ENCODE measurements at regions not wholly inside any gene's neighbourhood (a gene's known extent, or its start where the extent isn't known, plus 50 kb on each side); places are given as distances from the start of the nearest gene placed in this dataset.

DNA sequence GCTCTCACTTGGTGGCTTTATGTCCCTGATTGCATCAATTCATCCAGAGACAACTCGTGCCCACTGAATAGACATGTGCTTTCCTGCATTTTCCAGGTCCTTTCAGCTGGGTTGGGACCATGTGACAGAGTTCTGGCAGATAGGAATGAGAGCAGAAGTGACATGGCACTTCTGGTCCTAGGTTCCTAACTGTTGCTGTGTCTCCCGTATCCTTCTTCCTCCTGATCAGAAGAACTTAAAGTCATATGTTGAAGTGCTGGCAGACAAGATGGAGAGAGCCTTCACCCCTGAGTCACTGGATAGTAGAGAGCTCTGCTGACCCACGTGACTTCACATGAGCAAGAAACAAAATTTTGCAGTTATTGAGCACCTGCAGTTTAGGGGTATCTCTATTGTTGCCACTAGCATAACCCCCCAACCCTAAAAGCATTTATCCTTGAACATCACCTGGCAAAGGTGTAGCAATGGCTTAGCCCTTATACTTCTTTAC lies 80.0 kb downstream of the NREP start:
- no peak for DNase-seq

DNA sequence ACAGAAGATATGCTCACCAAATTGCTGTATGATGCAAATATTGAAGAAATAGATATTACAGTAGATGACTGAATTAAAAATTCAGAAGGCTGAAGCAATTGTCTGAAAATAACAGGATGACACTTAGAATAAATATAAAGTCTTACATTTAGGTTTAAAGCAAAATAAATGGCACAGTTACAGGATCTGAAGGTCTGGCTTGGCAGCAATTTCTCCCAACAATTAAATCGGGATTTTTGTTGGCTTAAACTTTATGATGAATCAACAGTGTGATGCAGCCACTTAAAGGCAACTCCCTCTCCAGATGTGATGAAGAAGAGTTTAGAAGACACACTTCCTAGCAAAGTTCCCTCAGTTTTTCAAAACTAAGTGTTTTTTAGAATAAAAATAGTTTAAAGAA lies 80.5 kb downstream of the NREP start:
- DNase-seq, result no peak

DNA sequence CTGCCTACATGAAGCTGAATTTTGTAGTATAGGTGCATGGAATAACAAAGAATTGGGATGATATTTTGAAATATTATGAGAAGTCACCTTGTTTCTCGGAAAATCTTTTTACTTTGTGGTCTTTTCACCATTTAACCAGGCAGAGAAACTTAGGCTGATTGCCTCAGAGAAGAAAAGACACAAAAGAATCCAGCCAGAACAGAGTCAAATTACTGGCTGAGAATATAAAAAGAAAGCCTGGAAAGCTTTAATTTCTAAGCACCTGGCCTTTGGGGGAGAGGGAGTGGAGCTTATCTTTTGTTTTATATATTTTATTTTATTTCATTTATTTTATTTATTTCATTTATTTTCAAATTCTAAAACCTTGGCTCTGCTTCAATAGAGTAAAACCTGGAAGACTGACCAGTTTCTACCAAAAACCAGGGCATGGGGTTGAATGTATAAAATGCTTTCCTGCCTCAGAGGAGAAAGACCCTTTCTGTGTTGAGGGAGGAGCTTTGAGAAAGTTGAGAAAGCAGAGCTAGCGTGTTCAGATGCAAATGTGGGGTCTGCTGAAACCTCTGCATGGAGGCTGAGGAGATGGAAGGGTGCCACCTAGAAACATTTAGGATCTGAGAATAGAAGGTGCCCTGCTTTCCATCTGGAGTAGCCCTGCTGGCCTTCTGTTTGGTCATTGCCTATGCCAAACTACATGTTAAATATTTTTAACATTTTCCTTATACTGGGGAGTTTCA lies 81.6 kb downstream of the NREP start:
- DNase-seq, result no peak

DNA sequence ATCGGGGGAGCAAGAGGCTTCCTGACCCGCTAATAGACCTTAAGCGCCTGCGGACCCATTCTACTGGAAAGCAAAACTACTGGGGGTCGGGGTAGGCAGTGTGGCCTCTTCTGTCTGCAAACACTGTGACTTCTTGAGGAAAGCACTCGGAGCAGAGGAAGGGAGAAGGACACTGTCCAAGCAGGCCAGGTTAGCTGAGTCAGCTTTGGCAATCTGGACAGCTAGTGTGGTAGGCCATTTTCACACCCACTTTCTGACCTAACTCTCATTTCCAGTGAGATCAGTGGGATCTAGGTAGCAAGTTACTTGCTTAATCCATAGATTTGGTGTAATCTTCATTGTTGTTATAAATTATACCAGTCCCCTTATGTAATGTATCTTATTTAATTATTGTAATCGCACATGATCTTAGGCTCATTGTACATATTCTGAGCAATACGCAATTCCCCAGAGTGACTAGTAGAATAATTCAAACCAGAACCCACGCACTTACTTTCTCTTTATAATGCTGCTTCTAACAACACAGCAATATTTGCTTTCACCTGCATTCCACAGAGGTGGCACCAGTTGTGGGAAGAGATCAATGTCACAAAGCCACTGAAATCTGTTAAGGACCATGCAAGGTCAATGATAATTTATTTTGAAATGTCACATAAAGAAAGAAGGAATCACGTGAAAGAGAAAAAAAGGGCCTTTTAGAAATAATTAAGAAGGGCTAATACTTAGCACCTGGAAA lies 82.9 kb downstream of the NREP start:
- DNase-seq, result no peak

DNA sequence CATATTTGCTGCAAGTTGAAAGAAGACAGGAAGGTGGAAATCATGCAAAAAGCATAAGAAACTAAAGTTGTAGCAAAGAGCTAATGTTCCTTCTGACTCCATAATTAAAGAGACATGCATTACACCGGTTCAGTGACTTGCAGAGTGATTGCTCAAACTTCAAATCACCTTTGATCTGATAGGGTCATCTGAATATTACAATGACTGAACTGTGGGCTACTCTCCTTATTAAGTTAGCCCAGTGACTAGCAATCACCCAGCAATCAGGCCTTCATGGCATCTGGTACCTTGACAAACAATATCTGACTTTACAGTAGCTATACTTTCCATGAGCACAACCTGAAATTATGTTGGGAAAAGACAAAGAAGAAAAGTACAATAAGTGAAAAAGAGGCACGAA lies 84.9 kb downstream of the NREP start:
- peak; percentile 44 for DNase-seq

DNA sequence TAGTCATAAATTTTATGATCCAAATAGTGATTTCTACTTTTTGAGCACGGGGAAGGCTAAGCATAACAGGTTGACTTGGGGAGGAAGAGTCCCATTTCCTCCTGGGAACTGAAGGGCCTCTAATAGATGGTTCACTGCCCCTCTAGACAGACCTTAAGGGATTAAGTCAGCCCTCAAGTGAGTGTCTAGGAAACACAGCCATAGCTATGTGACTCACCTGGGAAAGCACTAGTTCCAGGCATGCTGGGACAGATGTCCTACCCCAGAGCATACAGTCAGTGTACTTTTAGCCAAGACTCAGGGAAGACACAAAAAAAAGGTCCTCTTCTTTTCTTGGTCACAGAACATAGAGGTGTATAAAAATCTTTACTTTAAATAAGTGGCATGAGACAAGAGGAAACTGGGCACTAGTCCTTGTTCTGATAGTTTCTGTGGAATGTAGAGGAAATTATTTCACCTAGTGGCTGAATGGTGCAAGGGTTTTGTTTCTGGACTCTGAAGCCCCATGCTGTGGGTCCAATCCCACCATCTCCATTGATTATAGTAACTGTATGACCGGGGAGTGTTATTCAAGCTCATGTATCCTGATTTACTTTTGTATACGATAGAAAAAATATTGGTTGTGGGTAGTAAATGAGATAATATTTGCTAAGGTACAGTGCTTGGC lies 86.0 kb downstream of the NREP start:
- peak; percentile 13 for DNase-seq

DNA sequence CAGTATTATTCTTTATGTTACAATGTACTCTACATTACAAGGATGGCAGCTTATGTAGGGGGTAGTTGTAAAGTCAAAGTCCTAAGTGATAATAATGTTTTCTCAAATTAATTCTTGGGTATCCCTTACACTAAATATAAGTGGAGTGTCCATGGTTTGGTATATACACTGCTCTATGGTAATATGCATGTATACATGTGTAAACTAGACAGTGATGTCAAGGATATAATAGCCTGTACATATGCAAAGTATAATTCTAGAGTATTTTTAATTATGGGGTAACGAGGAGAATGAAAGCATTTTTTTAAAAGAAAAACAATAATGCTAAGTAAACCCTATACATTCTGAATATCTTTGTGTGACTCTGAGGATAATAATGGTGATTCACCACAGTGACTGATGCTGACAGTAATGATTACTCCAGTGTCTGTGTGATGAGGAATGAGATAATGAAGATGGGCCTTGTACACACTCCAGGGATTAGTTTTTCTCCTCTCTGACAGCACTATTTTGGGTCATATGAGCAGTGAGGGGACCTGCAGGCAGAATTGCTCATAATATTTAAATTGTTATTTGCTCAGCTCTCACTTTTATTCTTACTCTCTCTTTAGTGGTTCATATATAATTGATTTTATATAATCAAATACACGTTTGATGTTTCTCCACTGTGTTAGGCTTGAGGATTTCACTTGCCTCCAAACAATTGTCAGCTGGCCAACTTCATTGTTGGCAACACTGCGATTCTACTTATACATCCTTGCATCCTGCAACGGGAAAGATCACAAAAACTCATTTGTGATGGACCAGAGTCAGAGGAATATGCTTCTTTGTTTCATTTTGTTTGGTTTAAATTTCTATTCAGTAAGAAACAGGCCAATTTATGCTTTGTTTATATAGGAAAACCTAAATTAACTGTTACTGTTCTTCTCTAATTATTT lies 88.2 kb downstream of the NREP start:
- DNase-seq, result peak; percentile 76

DNA sequence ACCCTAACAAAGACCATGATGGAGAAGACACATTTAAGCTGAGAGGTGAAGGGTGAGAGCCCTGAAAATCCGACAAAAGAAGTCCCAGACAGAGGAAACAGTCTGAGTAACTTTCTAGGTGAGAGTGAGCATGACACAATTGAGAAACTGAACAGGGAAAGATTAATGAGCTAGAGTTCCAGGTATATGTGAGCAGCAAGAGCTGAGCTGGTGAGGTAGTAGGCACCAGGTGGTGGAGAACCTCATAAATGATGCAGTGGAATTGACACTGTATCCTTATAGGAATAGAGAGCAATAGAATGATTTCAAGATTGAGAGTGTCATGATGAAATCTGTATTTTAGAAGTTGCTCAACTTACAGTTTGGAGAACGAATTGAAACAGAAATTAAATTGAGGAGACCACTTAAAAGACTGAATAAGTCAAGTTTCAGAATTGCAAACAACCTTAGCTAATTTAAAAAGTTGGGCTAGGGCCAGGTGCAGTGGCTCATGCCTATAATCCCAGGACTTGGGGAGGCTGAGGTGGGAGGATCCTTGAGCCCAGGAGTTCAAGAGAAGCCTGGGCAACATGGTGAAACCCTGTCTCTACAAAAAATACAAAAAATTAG lies 89.8 kb downstream of the NREP start:
- DNase-seq, result no peak

DNA sequence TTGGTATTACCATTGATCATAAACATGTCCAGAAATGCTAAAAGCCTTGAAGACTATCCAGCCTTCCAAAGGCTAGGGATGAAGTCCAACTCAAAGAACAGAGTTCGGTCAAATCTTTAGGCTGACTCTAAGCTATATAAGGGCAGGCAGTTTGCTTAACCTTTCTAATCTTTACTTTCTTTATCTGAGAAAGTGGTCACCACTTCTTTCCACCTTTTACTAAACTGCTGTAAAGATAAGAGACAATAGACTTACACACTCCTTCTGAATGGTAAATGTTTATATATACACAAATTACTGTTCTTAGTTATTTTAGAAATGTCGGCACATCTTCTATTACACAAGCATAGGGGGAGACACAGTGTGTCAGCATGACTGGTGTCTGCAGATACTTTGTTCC lies 100.4 kb downstream of the NREP start:
- DNase-seq, result no peak

DNA sequence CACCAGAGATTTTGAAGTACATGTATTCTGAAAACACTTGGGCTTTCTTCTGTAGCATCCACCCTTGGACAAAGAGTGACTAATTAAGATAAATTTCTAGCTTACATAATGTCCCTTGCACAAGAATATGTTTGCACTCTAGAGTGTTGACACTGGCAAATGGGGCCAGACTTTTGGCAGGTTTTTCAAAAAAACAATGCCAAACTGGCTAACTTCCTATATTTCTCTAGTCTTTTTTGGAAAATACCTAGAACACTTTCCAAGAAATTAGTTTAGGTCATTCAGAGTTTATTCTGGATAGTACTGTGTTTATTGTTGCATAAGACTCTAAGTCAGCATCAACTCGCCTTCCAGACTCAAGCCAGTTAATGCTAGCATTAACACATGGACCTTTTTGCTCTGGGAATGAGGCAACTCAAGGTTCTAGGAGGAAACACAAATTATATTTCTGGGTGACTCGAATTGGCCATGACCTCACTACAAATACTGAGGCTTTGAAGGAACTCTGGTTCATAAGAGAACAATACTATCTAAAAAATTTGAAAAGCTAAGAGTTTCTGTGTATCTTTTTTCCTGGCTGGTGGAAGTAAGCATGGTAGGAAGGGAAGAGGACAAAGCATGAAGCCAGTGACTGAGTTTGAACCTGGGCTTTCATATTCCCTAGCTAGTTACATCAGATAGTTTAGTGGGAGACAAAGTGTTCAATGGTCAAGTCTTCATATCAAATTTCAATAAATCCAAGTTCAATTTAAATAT lies 101.6 kb downstream of the NREP start:
- no peak for DNase-seq

DNA sequence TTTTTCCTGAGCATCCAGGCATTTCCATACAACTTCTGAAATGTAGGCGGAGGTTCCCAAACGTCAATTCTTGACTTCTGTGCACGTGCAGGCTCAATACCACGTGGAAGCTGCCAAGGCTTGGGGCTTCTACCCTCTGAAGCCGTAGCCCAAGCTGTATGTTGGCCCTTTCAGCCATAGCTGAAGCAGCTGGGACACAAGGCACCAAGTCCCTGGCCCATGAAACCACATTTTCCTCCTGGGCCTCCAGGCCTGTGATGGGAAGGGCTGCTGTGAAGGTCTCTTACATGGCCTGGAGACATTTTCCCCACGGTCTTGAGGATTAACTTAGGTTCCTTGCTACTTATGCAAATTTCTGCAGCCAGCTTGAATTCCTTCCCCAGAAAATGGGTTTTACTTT lies 103.6 kb downstream of the NREP start:
- no peak for DNase-seq

DNA sequence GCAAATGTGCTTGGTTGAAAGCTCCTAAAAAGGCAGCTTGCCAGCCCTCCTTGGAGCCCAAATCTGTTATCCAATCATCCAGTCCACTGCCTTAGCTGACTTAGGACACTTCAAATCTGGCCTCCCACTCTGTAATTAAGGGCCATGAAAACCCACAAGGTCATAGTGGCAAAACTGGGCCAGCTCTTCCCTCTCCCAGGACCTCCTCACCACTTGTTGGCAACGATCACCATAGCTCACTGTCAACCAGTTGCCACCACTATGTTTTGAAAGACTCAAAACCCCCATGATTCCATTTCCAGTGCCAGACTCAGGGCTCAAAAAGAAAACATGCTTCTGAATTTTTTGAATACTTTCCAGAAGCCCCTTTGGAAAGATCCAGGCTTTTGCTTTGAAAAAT lies 107.5 kb downstream of the NREP start:
- DNase-seq, result no peak

DNA sequence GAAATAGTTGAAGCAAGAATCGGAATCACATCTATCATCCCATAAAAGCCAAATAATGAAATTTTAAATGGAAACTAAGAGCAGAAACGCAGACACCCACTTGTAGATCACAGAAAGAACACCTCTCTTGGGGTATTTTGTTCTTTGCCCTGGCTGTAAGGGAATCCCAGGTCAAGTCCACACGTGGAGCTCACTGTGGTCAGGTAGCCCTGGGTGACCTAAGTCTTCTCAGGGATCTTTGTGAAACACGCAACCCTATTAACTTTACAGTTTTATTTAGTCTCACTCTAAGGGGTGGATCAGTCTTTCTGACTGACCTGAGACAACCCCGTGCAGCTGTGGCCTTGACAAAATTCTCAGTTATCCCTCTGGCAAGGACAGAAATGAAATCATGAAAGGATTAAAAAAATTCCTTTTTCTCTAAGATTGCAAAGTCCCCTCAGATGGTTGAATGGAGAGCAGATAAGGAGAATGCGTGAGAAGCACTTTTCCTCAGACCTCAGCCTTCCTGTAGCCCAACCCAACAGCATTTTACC lies 111.6 kb downstream of the NREP start:
- no peak for DNase-seq

DNA sequence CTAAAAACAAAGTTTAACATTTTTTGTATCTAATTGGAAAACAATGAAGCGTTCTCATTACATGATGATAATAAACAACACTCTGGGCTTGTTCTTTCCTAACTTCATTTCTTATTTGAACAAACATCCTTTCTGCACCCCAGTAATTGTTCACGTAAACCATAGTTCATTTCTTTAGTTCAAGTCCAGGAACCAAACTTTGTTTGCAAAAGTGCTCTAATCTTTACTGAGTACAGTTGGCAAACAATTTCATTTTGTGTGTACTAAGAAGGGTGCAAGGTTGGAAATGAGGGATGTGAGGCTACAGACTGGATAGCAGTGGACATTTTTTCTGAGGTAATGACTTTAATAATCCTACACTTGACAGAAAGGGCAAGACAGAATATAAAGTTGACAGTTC lies 113.5 kb downstream of the NREP start:
- DNase-seq, result no peak

DNA sequence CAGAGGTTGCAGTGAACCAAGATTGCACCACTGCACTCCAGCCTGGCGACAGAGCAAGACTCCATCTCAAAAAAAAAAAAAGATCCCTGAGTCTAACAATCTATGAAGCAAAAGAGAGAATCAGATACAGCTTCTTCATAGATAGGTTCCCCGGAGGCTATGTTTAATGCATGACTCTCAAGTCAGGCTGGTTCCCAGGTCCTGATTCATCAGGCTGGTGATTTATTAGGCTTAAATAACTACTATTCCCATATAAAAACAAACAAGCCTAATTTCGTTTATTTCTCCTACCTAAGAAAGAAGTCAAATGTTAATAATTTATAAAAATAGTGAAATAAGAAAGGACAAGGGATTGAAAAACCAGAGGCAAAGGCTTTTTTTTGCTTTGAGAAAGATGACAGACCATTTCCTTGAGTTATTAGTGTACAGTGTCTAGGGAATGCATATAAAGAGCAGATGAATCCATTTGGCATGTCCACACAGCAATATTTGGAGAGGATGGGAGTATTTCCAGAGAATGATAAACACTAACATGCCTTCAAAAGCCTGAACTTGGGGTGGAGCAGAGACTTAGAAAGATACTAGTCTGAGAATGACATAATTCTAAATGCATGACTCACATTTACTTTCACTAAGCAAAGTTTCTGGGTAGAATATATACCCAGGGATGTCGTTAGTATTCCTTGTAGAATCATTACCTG lies 115.3 kb downstream of the NREP start:
- no peak for DNase-seq

DNA sequence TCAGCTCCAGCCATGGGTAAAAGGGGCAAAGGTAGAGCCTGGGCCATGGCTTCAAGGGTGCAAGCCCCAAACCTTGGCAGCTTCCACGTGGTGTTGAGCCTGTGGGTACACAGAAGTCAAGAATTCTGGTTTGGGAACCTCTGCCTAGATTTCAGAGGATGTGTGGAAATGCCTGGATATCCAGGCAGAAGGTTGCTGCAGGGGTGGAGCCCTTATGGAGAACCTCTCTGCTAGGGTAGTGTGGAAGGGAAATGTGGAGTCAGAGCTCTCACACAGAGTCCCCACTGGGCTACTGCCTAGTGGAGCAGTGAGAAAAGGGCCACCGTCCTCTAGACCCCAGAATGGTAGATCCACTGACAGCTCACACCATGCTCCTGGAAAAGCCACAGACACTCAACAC lies 117.1 kb downstream of the NREP start:
- DNase-seq, result no peak

DNA sequence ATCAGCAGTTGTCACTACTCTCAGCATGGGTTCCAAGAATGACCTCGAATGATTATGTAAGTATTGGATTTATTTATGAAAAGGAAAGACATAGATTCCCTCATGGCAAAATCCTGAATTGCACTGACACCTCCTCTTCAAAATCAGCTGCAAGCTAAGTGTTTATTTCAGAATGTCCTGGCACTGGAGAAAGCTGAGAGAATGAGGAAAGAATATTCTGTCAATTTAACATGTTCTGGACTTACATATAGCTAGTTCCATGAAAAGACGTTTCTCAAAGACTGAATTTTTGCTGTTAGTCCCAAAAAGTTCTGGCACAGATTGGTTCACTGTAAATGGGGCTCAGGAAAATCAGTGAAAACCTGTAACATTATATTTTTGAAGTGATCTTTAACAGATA lies 120.3 kb downstream of the NREP start:
- no peak for DNase-seq

DNA sequence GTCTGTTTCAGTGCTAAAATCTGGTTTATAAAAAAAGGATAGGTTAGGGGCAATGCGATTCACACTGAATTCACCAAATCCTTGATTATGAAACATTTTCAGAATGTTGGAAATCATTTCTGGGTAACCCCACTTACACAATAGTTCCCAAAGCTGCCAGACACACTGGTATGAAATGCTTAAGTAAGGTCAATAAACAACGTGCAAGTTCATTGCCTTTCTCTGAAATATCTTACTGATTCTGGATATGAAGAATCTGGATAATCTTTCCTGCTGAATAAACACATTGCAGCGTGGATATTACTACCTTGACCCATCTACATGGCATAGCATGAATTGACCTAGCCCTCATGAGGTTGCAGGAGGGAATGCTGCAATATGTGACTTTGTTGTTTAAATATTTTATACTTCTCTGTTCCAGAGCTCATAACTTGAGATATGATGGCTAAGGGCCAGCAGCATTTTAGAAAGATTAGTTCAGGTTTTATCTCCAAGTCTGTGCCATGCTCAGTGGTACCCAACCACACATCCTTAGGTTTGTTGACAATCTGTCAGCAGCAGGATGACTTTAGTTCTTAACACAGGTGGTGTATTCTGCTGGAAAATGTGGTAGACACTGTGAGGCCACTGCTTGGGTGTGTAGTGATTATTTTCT lies 121.0 kb downstream of the NREP start:
- no peak for DNase-seq

DNA sequence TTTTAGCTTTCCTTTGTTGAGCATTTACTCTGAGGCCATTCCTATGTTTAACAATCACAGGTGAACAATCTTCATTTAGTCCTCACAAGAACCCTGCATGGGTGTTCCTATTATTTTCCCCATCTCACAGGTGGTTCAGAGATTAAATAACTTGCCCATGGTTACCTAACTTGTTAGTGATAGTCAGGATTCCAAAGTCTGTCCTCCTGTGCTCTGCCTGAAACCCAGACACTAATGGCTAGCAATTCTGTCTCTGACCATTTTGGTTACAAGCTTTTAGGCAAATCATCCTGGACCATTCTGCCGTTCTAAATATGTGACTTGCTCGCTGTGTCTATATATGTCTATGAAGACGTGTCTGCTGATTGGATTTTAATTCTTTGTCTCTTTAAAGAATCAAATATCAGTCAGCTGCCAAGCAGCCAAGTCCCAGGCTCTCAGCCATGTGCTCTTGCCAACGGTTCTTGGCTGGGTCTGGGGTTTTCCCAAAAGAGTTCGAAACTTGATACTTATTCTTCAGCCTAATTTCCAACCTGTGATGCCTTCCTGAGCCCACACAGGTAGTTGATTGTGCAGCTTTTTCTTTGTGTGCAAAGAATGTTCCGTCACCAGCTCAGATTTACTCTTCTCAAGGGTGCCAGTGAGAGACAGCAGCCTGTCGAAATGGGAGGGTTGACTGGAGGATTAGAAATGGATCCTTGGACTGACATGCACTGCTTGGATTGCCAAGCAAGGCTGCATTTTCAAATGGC lies 121.7 kb downstream of the NREP start:
- peak; percentile 79 for DNase-seq

All from NCI-H69 (cell line).